Osteoblast (primary cell): ENCODE measurements at regions not wholly inside any gene's neighbourhood (a gene's known extent, or its start where the extent isn't known, plus 50 kb on each side); places are given as distances from the start of the nearest gene placed in this dataset.

Experiments
- DNase-seq: peaks from one replicate; pipeline ENCODE4 v3.0.0; 2011; ENCODE audit warnings: low spot score, mixed read lengths; ENCODE audit not compliant: insufficient read length; ENCODE audit errors: missing footprints
- H2AFZ ChIP-seq: 2 replicates; pipeline ENCODE4 v1.6.0; 2011; ENCODE audit warnings: mild to moderate bottlenecking, low read length
- H3K27ac ChIP-seq: 2 replicates; pipeline ENCODE4 v1.5.1; 2011; ENCODE audit warnings: mild to moderate bottlenecking, low read depth, low read length, moderate library complexity
- H3K27me3 ChIP-seq: 2 replicates; pipeline ENCODE4 v1.6.0; 2012; ENCODE audit warnings: mild to moderate bottlenecking, control low read depth, inconsistent platforms, low read length, moderate library complexity; ENCODE audit not compliant: insufficient read depth
- H3K36me3 ChIP-seq: 2 replicates; pipeline ENCODE4 v1.5.1; 2011; ENCODE audit warnings: mild to moderate bottlenecking, low read length, control low read depth, moderate library complexity; ENCODE audit not compliant: insufficient read depth
- H3K4me1 ChIP-seq: 2 replicates; pipeline ENCODE4 v1.5.1; 2011; ENCODE audit warnings: mild to moderate bottlenecking, low read length, control low read depth, moderate library complexity; ENCODE audit not compliant: insufficient read depth
- H3K4me2 ChIP-seq: 2 replicates; pipeline ENCODE4 v1.6.0; 2011; ENCODE audit warnings: mild to moderate bottlenecking, low read length; ENCODE audit not compliant: insufficient read depth
- H3K4me3 ChIP-seq: fragments of 200-600 bp; sonication (generic); 3 replicates; pipeline ENCODE4 v1.5.1; 2012; ENCODE audit warnings: mild to moderate bottlenecking, low read length, inconsistent platforms; ENCODE audit not compliant: insufficient read depth
- H3K79me2 ChIP-seq: 2 replicates; pipeline ENCODE4 v1.6.0; 2012; ENCODE audit warnings: mild to moderate bottlenecking, low read length, control low read depth, inconsistent platforms; ENCODE audit not compliant: insufficient read depth
- H3K9me3 ChIP-seq: 2 replicates; pipeline ENCODE4 v1.5.1; 2011; ENCODE audit warnings: low read depth, low read length, control low read depth
- H4K20me1 ChIP-seq: 2 replicates; pipeline ENCODE4 v1.6.0; 2012; ENCODE audit warnings: mild to moderate bottlenecking, low read length, control low read depth; ENCODE audit not compliant: insufficient read depth
- CTCF ChIP-seq: IDR thresholded peaks from 2 replicates; pipeline ENCODE4 v1.5.1; 2011; ENCODE audit warnings: mild to moderate bottlenecking, low read depth, low read length, moderate library complexity; ENCODE audit errors: extremely low read depth

- Histone ChIP-seq H2AFZ (no peak overlapping the region), H4K20me1 (no peaks in the 10 kb centered on the region), H3K36me3 (no peaks in the 10 kb centered on the region), H3K4me2 (no peak overlapping the region), H3K27me3 (no peaks in the 10 kb centered on the region), H3K4me3 (no peak overlapping the region), H3K9me3 (no peaks in the 10 kb centered on the region), H3K4me1 (no peaks in the 10 kb centered on the region), H3K27ac (no peak overlapping the region), H3K79me2 (no peaks in the 10 kb centered on the region)
- TF ChIP-seq CTCF = no peak
- DNase-seq = no peak
Observed at GRCh38 chr18:41585512-41585911, 369.5 kb upstream of the PIK3C3 start.

- no peak for TF ChIP-seq CTCF
- H3K4me3 ChIP-seq = no peak overlapping the region
- DNase-seq = no peak
- no peak overlapping the region for H2AFZ ChIP-seq
- no peaks in the 10 kb centered on the region for H3K4me1 ChIP-seq
- H3K36me3 ChIP-seq = no peaks in the 10 kb centered on the region
- H3K9me3 ChIP-seq = no peaks in the 10 kb centered on the region
- no peak overlapping the region for H3K4me2 ChIP-seq
- no peaks in the 10 kb centered on the region for H3K79me2 ChIP-seq
- no peaks in the 10 kb centered on the region for H3K27me3 ChIP-seq
- H4K20me1 ChIP-seq = no peaks in the 10 kb centered on the region
- H3K27ac ChIP-seq = no peak overlapping the region
Observed at GRCh38 chr18:41579185-41579584, 375.8 kb upstream of the PIK3C3 start.

GRCh38 chr18:41577529-41577928 is 377.5 kb upstream of the PIK3C3 start:
- no peaks in the 10 kb centered on the region for H3K27me3 ChIP-seq
- no peaks in the 10 kb centered on the region for H3K79me2 ChIP-seq
- DNase-seq = no peak
- no peak for TF ChIP-seq CTCF
- no peaks in the 10 kb centered on the region for H3K4me1 ChIP-seq
- H3K9me3 ChIP-seq = no peaks in the 10 kb centered on the region
- H4K20me1 ChIP-seq = no peaks in the 10 kb centered on the region
- no peak overlapping the region for H3K4me2 ChIP-seq
- H2AFZ ChIP-seq = no peak overlapping the region
- no peak overlapping the region for H3K27ac ChIP-seq
- H3K36me3 ChIP-seq = no peaks in the 10 kb centered on the region
- H3K4me3 ChIP-seq = no peak overlapping the region

- no peaks in the 10 kb centered on the region for H3K27me3 ChIP-seq
- no peaks in the 10 kb centered on the region for H3K4me1 ChIP-seq
- no peaks in the 10 kb centered on the region for H3K9me3 ChIP-seq
- H4K20me1 ChIP-seq = no peaks in the 10 kb centered on the region
- no peaks in the 10 kb centered on the region for H3K36me3 ChIP-seq
- DNase-seq = no peak
- H3K79me2 ChIP-seq = no peaks in the 10 kb centered on the region
- TF ChIP-seq CTCF = no peak
- H3K27ac ChIP-seq = no peak overlapping the region
- H2AFZ ChIP-seq = no peak overlapping the region
- no peak overlapping the region for H3K4me3 ChIP-seq
- H3K4me2 ChIP-seq = no peak overlapping the region
Observed at GRCh38 chr18:41576643-41577042, 378.4 kb upstream of the PIK3C3 start.
